ENCODE measurements at regions not wholly inside any gene's neighbourhood (a gene's known extent, or its start where the extent isn't known, plus 50 kb on each side); places are given as distances from the start of the nearest gene placed in this dataset.
"Not testable (repeated sequence)": the region's sequence is repeated elsewhere in the genome, so short reads cannot be mapped to it uniquely, and the experiment has no call there.

DNA sequence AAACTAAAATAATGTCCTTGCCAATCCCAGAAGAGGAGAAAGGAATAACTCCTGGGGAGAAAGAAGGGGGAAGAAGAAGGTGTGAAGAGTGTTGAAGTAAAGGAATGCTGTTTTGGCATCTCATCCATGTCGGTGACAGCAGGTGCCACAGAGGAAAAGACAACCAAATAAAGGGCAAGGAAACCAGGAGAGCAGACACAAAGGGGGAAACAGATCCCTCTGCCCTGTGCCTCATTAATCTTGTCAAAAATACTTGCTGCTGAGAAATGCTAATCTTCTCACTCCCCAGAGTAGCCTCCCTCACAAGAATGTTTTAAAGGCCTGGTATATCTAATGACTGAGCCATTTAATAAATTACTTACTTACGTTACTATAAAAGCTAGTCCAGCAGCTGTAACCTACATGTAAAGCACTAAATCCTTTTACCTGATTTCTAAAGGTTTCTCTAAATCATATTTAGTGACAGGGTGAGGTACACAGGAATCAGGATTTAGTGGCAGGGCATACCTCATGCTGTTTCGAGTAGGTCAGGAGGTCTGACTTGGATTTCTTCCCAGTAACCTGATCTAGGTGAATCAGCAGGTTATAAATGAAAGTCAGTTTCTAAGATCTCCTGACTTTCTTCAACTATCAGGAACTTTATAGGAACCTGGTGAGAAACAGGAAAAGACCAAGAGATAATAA lies 377.1 kb downstream of the CENPW start:
- H3K4me3 Mint-ChIP-seq: no peak overlapping the region
- intact Hi-C loops (cut with micrococcal nuclease): no loop called here
- no peaks in the 10 kb centered on the region for H3K9me3 Mint-ChIP-seq
- H3K27ac Mint-ChIP-seq: no peak overlapping the region
- CTCF ChIA-PET: no interaction called here
- H3K36me3 Mint-ChIP-seq (ENCODE audit: low read depth): no peaks in the 10 kb centered on the region
- no peaks in the 10 kb centered on the region for H3K27me3 Mint-ChIP-seq (ENCODE audit: low read depth)
- no peaks in the 10 kb centered on the region for H3K4me1 Mint-ChIP-seq (ENCODE audit: low read depth)
- DNase-seq: no peak

GRCh38 chr6:126718600-126719327 lies 378.8 kb downstream of the CENPW start:
- Mint-ChIP-seq H3K36me3 (ENCODE audit: low read depth) (no peaks in the 10 kb centered on the region), H3K27ac (no peak overlapping the region), H3K9me3 (no peaks in the 10 kb centered on the region), H3K4me1 (ENCODE audit: low read depth) (no peaks in the 10 kb centered on the region), H3K27me3 (ENCODE audit: low read depth) (no peaks in the 10 kb centered on the region), H3K4me3 (no peak overlapping the region)
- intact Hi-C loops (cut with micrococcal nuclease): no loop called here
- DNase-seq: no peak
- CTCF ChIA-PET: no interaction called here

GRCh38 chr6:126720304-126720703 lies 380.4 kb downstream of the CENPW start:
- intact Hi-C loops (cut with micrococcal nuclease): no loop called here
- no peak overlapping the region for H3K27ac Mint-ChIP-seq
- H3K9me3 Mint-ChIP-seq: no peaks in the 10 kb centered on the region
- CTCF ChIA-PET: no interaction called here
- DNase-seq: no peak
- H3K36me3 Mint-ChIP-seq (ENCODE audit: low read depth): no peaks in the 10 kb centered on the region
- no peak overlapping the region for H3K4me3 Mint-ChIP-seq
- H3K27me3 Mint-ChIP-seq (ENCODE audit: low read depth): no peaks in the 10 kb centered on the region
- H3K4me1 Mint-ChIP-seq (ENCODE audit: low read depth): no peaks in the 10 kb centered on the region

DNA sequence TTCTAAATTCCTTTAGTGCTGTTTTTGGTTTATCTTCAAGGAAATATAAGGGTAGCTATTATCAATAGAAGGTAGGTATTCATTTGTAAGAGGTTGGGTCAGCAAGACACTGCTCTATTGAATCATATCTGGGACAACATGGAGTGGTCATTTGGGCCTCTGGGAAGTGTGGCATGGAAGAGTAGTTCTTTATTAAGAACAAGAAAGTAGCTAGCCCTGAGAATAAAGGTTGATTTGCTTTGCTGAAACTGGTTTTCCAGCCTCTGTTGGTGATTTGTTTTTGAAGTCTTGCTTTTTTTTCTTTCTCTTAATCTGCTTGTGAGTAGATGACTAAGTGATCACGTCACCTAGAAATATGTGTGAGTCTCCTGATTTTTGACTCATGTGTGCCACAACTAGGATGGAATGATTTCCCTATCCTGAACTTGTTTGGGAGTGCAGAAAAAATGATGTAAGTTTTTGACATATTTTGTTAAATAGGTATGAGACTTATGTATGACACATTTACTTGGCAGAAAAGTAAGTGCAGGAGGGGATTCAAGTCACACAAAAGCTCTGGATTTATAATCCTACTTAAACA lies 381.8 kb downstream of the CENPW start:
- no peak for DNase-seq
- Mint-ChIP-seq H3K4me3 (no peak overlapping the region), H3K4me1 (ENCODE audit: low read depth) (no peaks in the 10 kb centered on the region), H3K27ac (no peak overlapping the region), H3K27me3 (ENCODE audit: low read depth) (no peaks in the 10 kb centered on the region), H3K9me3 (no peaks in the 10 kb centered on the region), H3K36me3 (ENCODE audit: low read depth) (no peaks in the 10 kb centered on the region)
- CTCF ChIA-PET: no interaction called here
- intact Hi-C loops (cut with micrococcal nuclease): no loop called here

- intact Hi-C loops (cut with micrococcal nuclease): no loop called here
- no peak overlapping the region for H3K4me3 Mint-ChIP-seq
- no peaks in the 10 kb centered on the region for H3K36me3 Mint-ChIP-seq (ENCODE audit: low read depth)
- no peaks in the 10 kb centered on the region for H3K27me3 Mint-ChIP-seq (ENCODE audit: low read depth)
- no peaks in the 10 kb centered on the region for H3K4me1 Mint-ChIP-seq (ENCODE audit: low read depth)
- CTCF ChIA-PET: no interaction called here
- no peak for DNase-seq
- no peak overlapping the region for H3K27ac Mint-ChIP-seq
- H3K9me3 Mint-ChIP-seq: no peaks in the 10 kb centered on the region
Measured at GRCh38 chr6:126722411-126722810, 382.5 kb downstream of the CENPW start.

- H3K4me3 Mint-ChIP-seq: no peak overlapping the region
- H3K36me3 Mint-ChIP-seq (ENCODE audit: low read depth): no peaks in the 10 kb centered on the region
- no peaks in the 10 kb centered on the region for H3K4me1 Mint-ChIP-seq (ENCODE audit: low read depth)
- H3K9me3 Mint-ChIP-seq: no peaks in the 10 kb centered on the region
- DNase-seq: no peak
- CTCF ChIA-PET: no interaction called here
- no peak overlapping the region for H3K27ac Mint-ChIP-seq
- no peaks in the 10 kb centered on the region for H3K27me3 Mint-ChIP-seq (ENCODE audit: low read depth)
- intact Hi-C loops (cut with micrococcal nuclease): no loop called here
Measured at GRCh38 chr6:126723541-126724170, 383.7 kb downstream of the CENPW start.

GRCh38 chr6:126724821-126725220 lies 384.9 kb downstream of the CENPW start:
- CTCF ChIA-PET: no interaction called here
- Mint-ChIP-seq H3K27me3 (ENCODE audit: low read depth) (no peaks in the 10 kb centered on the region), H3K27ac (no peak overlapping the region), H3K4me1 (ENCODE audit: low read depth) (no peaks in the 10 kb centered on the region), H3K36me3 (ENCODE audit: low read depth) (no peaks in the 10 kb centered on the region), H3K9me3 (no peaks in the 10 kb centered on the region), H3K4me3 (no peak overlapping the region)
- DNase-seq: no peak
- intact Hi-C loops (cut with micrococcal nuclease): no loop called here

DNA sequence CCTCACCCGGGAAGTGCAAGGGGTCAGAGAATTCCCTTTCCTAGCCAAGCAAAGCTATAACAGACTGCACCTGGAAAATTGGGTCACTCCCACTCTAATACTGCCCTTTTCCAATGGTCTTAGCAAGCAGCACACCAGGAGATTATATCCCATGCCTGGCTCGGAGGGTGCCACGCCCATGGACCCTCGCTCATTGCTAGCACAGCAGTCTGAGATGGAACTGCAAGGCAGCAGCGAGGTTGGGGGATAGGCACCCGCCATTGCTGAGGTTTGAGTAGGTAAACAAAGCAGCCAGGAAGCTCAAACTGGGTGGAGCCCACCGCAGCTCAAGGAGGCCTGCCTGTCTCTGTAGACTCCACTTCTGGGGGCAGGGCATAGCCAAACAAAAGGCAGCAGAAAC lies 386.5 kb downstream of the CENPW start:
- DNase-seq; H3K27ac Mint-ChIP-seq; CTCF ChIA-PET; H3K4me3 Mint-ChIP-seq; H3K36me3 Mint-ChIP-seq (ENCODE audit: low read depth); intact Hi-C loops (cut with micrococcal nuclease); H3K4me1 Mint-ChIP-seq (ENCODE audit: low read depth); H3K9me3 Mint-ChIP-seq; H3K27me3 Mint-ChIP-seq (ENCODE audit: low read depth): not testable (repeated sequence)

GRCh38 chr6:126738146-126738545 lies 380.3 kb upstream of the RSPO3 start:
- no peak for DNase-seq
- intact Hi-C loops (cut with micrococcal nuclease): no loop called here
- H3K27ac Mint-ChIP-seq: no peak overlapping the region
- H3K4me3 Mint-ChIP-seq: no peak overlapping the region
- H3K27me3 Mint-ChIP-seq (ENCODE audit: low read depth): no peaks in the 10 kb centered on the region
- no peaks in the 10 kb centered on the region for H3K36me3 Mint-ChIP-seq (ENCODE audit: low read depth)
- CTCF ChIA-PET: no interaction called here
- no peaks in the 10 kb centered on the region for H3K4me1 Mint-ChIP-seq (ENCODE audit: low read depth)
- peaks cover 4% of the 10 kb centered on the region for H3K9me3 Mint-ChIP-seq

- no peaks in the 10 kb centered on the region for H3K4me1 Mint-ChIP-seq (ENCODE audit: low read depth)
- DNase-seq: no peak
- intact Hi-C loops (cut with micrococcal nuclease): no loop called here
- no peaks in the 10 kb centered on the region for H3K36me3 Mint-ChIP-seq (ENCODE audit: low read depth)
- CTCF ChIA-PET: no interaction called here
- H3K27me3 Mint-ChIP-seq (ENCODE audit: low read depth): no peaks in the 10 kb centered on the region
- H3K27ac Mint-ChIP-seq: no peak overlapping the region
- peaks cover 4% of the 10 kb centered on the region for H3K9me3 Mint-ChIP-seq
- H3K4me3 Mint-ChIP-seq: no peak overlapping the region
Measured at GRCh38 chr6:126738641-126739040, 379.8 kb upstream of the RSPO3 start.

DNA sequence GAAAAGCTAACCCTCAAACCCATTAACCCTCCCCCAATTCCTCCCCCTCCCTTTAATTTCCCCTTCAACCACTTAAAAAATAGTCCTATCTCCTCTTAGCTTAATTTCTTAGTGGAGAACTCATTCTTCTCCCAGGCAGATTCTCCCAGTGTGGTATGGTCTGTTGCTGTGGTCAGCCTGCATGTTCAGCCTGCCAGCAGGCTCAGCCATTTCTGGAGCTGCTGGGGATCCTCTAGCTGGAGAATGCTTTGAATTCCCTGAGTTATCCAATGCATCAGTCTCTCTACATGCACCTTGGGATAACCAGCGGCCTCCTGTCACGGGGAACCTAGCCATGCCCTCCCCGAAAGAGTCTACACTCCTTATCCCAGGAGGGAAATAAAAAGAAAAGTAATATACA lies 375.4 kb upstream of the RSPO3 start:
- intact Hi-C loops (cut with micrococcal nuclease): no loop called here
- no peaks in the 10 kb centered on the region for H3K27me3 Mint-ChIP-seq (ENCODE audit: low read depth)
- no peaks in the 10 kb centered on the region for H3K36me3 Mint-ChIP-seq (ENCODE audit: low read depth)
- no peak for DNase-seq
- H3K4me1 Mint-ChIP-seq (ENCODE audit: low read depth): no peaks in the 10 kb centered on the region
- no peaks in the 10 kb centered on the region for H3K9me3 Mint-ChIP-seq
- H3K27ac Mint-ChIP-seq: no peak overlapping the region
- CTCF ChIA-PET: no interaction called here
- H3K4me3 Mint-ChIP-seq: no peak overlapping the region

- H3K9me3 Mint-ChIP-seq: no peaks in the 10 kb centered on the region
- H3K36me3 Mint-ChIP-seq (ENCODE audit: low read depth): no peaks in the 10 kb centered on the region
- H3K4me1 Mint-ChIP-seq (ENCODE audit: low read depth): no peaks in the 10 kb centered on the region
- H3K27ac Mint-ChIP-seq: no peak overlapping the region
- no peak overlapping the region for H3K4me3 Mint-ChIP-seq
- H3K27me3 Mint-ChIP-seq (ENCODE audit: low read depth): no peaks in the 10 kb centered on the region
- DNase-seq: no peak
- CTCF ChIA-PET: no interaction called here
- intact Hi-C loops (cut with micrococcal nuclease): no loop called here
Measured at GRCh38 chr6:126747728-126748540, 370.5 kb upstream of the RSPO3 start.

Measured in activated naive CD4-positive, alpha-beta T cell treated with anti-CD3 and anti-CD28 coated beads for 36 hours (primary cell).